ENCODE measurements at regions not wholly inside any gene's neighbourhood (a gene's known extent, or its start where the extent isn't known, plus 50 kb on each side); places are given as distances from the start of the nearest gene placed in this dataset.
A peak's percentile ranks its signal among the peaks of the same experiment; 100 is the strongest.

DNA sequence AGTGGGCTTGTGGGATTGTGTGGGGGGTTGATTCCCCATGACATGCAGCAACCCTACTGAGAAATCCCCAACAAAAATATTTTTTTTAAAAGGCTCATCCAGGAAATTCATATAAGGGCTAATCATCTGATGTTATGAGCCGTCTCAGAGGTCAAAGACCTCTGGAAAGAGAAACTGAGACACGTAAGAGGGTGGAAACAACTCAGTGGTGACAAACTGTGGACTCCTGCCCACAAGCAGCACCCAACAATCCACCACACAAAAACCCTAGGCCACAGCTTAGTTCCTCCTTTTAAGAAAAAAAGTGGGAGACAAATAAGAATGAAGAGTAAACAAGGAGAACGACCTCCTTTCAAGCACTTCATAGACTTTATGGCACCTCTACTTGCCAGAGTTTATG lies 1096.1 kb upstream of the NRXN1 start:
- H3K4me3 ChIP-seq (ENCODE audit: control insufficient read depth, low read depth, low read length): no peak overlapping the region
- TF ChIP-seq, protein P1, sequence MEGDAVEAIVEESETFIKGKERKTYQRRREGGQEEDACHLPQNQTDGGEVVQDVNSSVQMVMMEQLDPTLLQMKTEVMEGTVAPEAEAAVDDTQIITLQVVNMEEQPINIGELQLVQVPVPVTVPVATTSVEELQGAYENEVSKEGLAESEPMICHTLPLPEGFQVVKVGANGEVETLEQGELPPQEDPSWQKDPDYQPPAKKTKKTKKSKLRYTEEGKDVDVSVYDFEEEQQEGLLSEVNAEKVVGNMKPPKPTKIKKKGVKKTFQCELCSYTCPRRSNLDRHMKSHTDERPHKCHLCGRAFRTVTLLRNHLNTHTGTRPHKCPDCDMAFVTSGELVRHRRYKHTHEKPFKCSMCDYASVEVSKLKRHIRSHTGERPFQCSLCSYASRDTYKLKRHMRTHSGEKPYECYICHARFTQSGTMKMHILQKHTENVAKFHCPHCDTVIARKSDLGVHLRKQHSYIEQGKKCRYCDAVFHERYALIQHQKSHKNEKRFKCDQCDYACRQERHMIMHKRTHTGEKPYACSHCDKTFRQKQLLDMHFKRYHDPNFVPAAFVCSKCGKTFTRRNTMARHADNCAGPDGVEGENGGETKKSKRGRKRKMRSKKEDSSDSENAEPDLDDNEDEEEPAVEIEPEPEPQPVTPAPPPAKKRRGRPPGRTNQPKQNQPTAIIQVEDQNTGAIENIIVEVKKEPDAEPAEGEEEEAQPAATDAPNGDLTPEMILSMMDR (conservative IDR thresholded peaks at IDR 0.05; ENCODE audit: control insufficient read depth, insufficient read depth, low read depth, low read length): no peak
- DNase-seq (ENCODE audit: low read depth): peak; percentile 18

DNA sequence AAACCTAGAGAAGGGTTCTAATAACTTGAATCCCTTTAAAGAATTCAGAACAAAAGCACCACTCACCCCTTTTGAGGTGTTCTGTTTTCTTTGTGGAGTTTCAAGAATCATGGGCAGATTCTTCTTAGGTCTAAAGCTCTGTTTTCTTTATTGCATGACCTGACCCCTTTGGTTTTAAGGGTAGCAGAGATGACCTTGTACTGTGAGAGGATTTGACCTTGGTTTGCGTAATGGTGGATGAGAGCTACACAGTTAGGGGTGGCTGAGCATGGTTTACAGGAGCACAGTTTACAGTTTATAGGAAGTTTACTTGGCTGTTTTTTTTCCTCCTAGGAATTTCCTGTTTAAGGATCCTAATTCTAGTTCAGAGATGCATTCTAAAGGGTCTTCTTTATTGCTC lies 1095.6 kb upstream of the NRXN1 start:
- TF ChIP-seq, protein P1 (conservative IDR thresholded peaks at IDR 0.05; ENCODE audit: control insufficient read depth, insufficient read depth, low read depth, low read length): no peak
- no peak for DNase-seq (ENCODE audit: low read depth)
- no peak overlapping the region for H3K4me3 ChIP-seq (ENCODE audit: control insufficient read depth, low read depth, low read length)

DNA sequence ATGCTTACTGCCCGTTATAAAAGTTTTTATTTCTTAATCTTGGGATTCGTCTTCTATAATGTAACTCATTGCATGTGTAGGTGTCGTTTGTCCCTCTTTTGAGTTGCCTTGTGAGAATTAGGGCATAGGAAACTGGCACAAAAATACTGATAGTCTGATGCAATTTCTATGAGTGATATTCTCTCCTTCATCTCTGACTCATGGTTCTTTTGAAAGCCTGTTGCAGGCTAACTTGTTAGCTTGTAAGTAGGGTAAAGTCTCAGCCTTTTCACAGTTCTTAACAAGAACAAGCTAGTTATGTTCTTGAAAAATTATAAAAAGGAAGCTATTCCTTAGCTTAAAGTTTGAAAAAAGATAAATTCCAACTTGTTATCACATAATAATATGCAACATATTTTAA lies 1085.4 kb upstream of the NRXN1 start:
- TF ChIP-seq, protein P1 (conservative IDR thresholded peaks at IDR 0.05; ENCODE audit: control insufficient read depth, insufficient read depth, low read depth, low read length): no peak
- DNase-seq (ENCODE audit: low read depth): peak; percentile 80

DNA sequence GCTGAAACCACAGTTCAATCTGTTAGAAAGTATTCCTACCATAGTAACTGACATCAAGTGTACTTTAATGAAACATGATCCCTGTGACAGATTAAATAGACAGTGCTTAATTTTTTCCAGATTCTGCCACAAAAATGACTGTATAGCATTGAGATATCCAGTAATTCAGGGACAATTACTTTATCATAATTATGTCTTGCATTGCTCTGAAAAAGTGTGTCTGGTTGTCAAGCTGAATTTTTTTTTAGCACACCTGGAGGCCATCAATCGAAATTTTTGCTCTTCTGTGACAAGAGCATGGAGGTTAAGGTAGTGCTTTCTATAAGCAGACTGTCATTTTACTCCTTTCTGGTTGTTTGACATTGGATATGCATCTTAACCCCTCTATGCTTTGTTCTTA lies 1083.8 kb upstream of the NRXN1 start:
- TF ChIP-seq, protein P1 (conservative IDR thresholded peaks at IDR 0.05; ENCODE audit: control insufficient read depth, insufficient read depth, low read depth, low read length): no peak
- DNase-seq (ENCODE audit: low read depth): no peak

More for the DNA sequence above, 1085.4 kb upstream of the NRXN1 start:
- no peak overlapping the region for H3K4me3 ChIP-seq (ENCODE audit: control insufficient read depth, low read depth, low read length)

DNA sequence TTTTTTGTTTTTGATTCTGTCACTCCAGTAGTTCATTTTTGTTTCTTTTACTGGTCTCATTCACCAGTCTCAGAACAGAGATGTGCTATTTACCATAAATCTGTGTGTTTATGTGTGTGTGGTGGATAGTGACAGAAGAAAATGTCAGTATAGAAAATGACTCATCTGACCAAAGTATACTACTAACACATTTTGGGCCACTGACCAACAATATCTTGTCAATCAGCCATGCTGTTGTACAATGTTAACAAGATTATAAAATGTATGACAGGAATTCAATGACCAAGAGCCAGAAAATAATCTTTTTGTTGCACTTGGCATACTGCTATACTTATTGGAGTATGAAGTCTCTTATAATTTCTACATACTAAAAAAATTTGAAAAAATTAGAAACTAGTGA lies 1081.4 kb upstream of the NRXN1 start:
- no peak overlapping the region for H3K4me3 ChIP-seq (ENCODE audit: control insufficient read depth, low read depth, low read length)
- peak; percentile 41 for DNase-seq (ENCODE audit: low read depth)
- TF ChIP-seq, protein P1 (conservative IDR thresholded peaks at IDR 0.05; ENCODE audit: control insufficient read depth, insufficient read depth, low read depth, low read length): no peak

More for the DNA sequence above, 1083.8 kb upstream of the NRXN1 start:
- no peak overlapping the region for H3K4me3 ChIP-seq (ENCODE audit: control insufficient read depth, low read depth, low read length)

DNA sequence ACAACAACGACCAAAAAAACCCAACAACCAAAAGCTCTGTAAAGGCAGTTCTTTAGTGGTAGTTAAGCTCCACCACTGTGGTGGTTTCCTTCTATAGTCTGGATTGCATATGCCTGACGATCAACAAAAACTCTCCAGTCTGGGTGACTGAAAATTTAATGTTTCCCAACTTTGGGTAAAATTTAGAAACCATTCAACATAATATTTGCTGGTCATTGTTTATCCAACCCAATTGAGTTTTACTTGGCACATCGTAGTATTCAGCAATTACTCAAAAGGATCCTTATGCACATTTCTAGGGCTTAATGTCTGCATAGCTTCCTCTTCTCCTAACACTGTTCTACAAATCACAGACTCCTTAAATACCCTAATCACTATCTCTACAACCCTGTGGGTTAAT lies 1080.2 kb upstream of the NRXN1 start:
- DNase-seq (ENCODE audit: low read depth): no peak
- no peak overlapping the region for H3K4me3 ChIP-seq (ENCODE audit: control insufficient read depth, low read depth, low read length)
- TF ChIP-seq, protein P1 (conservative IDR thresholded peaks at IDR 0.05; ENCODE audit: control insufficient read depth, insufficient read depth, low read depth, low read length): no peak

DNA sequence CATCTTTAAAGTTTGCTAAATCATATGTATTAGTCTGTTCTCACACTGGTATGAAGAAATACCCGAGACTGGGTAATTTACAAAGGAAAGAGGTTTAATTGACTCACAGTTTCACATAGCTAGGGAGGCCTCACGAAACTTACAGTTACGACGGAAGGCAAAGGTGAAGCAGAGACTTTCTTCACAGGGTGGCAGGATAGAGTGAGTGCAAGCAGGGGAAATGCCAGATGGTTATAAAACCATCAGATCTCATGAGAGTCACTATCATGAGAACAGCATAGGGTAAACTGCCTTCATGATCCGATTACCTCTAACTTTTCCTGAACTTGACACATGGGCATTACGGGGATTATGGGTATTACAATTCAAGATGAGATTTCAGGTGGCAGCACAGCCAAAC lies 1075.2 kb upstream of the NRXN1 start:
- H3K4me3 ChIP-seq (ENCODE audit: control insufficient read depth, low read depth, low read length): no peak overlapping the region
- no peak for DNase-seq (ENCODE audit: low read depth)
- TF ChIP-seq, protein P1 (conservative IDR thresholded peaks at IDR 0.05; ENCODE audit: control insufficient read depth, insufficient read depth, low read depth, low read length): no peak
